ENCODE measurements at regions not wholly inside any gene's neighbourhood (a gene's known extent, or its start where the extent isn't known, plus 50 kb on each side); places are given as distances from the start of the nearest gene placed in this dataset.

GRCh38 chr15:98160236-98160635 lies 199.7 kb downstream of the ARRDC4 start:
- TF ChIP-seq EP300 (IDR thresholded peaks at IDR 0.05): no peak
- no peak for TF ChIP-seq POLR2A (IDR thresholded peaks at IDR 0.05)
- no peak for TF ChIP-seq CTCF (IDR thresholded peaks at IDR 0.05)

Measured in gastroesophageal sphincter (tissue), 3 donors.